Right hindlimb (tissue), 1 donor: ENCODE measurements at regions not wholly inside any gene's neighbourhood (a gene's known extent, or its start where the extent isn't known, plus 50 kb on each side); places are given as distances from the start of the nearest gene placed in this dataset.

Source experiments
- DNase-seq: peaks from one replicate; pipeline ENCODE4 v3.0.0-alpha.2; 2018

- DNase-seq, result no peak
These were observed 266.8 kb downstream of the ABHD5 start for GRCh38 chr3:43957553-43957952.

- no peak for DNase-seq
These were observed 267.4 kb downstream of the ABHD5 start for GRCh38 chr3:43958005-43958770.

GRCh38 chr3:43958973-43959372, 268.2 kb downstream of the ABHD5 start:
- DNase-seq, result no peak

DNA sequence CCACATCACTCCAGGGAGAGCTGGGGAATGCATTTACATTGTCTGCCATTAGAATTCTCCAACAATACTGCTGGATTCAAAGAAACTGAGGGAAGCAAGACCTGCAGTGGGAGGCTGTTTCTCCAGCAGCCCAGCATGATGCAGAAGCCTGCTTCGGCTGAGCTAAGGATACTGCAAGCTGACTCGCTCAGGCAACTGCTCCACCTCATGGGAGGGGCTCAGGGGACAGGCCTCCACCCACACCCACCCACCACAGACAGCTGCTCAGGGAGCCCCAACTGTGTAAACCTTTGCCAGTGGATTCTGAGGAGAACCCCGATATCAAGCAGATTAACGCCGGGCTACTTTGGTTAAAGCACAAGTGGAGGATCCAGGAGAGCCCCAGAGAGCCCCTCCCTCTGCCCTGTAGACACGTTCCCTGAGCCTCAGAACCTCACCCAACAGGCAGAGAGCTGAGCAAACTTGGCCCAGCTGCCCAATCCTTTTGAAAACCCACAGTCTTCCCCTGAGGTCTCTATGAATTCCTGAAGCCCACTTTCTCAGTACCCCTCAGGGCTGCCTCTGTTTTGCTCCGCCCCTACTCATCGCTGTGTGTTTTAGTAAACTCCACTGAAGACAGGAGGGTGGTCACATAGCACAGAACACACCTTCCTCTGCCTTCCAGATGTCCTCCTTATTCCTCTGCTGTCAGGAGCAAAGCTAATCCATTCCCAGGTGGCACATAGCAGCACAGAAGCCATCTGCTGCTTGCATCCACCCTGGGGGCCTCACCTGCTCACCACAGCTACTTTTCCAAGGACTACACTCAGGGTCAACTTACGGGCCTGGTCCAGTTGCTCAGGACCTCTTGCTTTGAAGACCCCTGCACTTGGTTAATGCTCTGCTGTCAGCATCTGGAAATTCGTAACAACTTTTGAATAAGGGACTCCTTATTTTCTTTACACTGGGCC, 269.0 kb downstream of the ABHD5 start:
- DNase-seq, result no peak

- no peak for DNase-seq
These were observed 269.7 kb downstream of the ABHD5 start for GRCh38 chr3:43960448-43960840.

DNA sequence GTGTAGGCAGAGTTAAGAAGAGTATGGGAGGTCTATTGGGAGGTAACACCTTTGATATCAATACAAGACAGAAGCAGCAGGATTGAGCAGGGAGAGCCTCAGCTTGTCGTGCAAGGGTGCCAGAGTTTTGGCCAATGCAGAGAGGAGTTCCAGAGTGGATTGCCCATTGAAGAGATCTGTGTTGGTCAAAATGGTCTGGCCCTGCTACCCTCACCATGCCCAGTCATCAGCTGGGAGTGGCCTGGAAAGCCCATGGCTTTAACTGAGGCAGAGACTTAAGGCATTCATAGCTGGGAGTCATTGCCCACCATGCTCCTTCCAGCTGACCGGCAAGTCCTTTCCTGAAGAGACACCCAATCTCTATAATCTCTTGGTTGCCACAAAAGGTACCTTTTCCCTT, 271.3 kb downstream of the ABHD5 start:
- no peak for DNase-seq

DNA sequence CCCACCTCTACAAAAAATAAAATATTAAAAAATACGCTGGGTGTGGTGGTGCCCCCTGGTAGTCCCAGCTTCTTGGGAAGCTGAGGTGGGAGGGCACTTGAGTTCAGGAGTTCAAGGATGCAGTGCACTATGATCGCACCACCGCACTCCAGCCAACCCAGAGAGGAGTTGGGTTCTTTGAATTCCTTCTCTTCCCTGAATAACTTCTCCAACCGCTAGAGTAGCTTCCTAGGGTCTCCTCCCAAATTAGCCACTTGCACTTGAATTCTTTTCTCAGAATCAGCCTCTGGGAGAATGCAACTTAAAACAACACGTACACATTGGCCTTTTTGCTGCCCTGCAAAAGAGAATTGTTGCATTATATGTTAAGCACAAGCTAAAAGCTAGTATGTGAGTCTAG, 272.5 kb downstream of the ABHD5 start:
- DNase-seq, result no peak

- no peak for DNase-seq
These were observed 273.9 kb downstream of the ABHD5 start for GRCh38 chr3:43964640-43965039.

DNA sequence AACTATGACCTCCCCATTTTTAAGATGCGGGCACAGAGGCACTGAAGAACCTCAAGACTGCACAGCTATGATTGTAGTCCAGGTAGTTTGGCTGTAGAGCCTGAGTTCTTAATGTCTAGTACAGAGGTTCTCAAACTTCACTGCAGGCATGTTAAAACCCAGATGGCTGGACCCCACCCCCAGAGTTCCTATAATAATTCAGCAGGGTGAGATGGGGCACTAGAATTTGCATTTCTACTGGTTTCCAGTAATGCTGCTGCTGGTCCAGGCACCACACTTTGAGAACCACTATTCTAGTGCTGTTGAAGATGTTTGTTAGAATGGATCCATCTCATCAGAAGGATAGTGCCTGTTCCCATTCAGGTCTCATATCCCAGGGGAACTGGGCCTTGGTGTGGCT, 274.9 kb downstream of the ABHD5 start:
- DNase-seq, result no peak

DNA sequence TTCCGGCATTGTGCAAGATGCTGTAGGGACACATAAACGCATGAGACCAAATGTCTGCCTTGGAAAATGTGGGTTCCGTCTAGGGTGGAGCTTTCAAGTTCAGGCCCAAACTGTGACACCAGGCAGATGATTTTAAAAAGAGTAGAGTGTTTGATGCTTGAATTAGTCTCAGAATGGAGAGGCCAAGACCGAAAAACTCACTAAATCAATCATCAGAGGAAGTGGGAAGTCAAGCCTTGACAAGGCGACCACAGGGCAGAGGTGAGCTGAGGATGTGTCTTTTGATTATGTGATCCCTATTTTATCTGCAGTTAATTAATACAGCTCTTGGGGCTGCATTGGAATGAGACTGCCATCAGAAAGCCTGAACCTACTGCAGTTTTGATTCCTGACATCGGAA, 275.4 kb downstream of the ABHD5 start:
- DNase-seq, result no peak

GRCh38 chr3:43966530-43966929, 275.2 kb upstream of the TOPAZ1 start:
- no peak for DNase-seq

- DNase-seq, result no peak
These were observed 273.2 kb upstream of the TOPAZ1 start for GRCh38 chr3:43968465-43968864.

GRCh38 chr3:43969944-43970343, 271.7 kb upstream of the TOPAZ1 start:
- no peak for DNase-seq

GRCh38 chr3:43970351-43970750, 271.3 kb upstream of the TOPAZ1 start:
- DNase-seq, result no peak

- no peak for DNase-seq
These were observed 270.8 kb upstream of the TOPAZ1 start for GRCh38 chr3:43970920-43971319.

- DNase-seq, result no peak
These were observed 270.2 kb upstream of the TOPAZ1 start for GRCh38 chr3:43971486-43971885.

DNA sequence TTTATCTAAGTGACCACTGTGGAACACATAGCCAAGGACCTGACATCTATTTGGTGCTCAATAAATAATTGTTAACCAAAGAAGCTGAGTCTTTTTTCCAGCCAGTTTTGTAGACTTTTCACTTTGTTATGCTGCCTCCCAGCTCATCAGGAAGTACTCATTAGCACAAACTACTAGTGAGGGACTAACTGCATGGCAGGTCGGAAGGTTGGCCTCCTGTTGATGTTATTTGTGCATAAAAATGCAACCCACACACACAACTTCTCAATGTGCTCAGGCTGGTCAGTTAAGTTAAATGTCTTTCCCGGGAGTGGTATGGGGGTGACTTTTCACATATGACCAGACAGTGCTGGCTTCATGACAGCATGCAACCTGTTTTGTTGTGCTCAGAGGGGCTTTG, 263.0 kb upstream of the TOPAZ1 start:
- no peak for DNase-seq

DNA sequence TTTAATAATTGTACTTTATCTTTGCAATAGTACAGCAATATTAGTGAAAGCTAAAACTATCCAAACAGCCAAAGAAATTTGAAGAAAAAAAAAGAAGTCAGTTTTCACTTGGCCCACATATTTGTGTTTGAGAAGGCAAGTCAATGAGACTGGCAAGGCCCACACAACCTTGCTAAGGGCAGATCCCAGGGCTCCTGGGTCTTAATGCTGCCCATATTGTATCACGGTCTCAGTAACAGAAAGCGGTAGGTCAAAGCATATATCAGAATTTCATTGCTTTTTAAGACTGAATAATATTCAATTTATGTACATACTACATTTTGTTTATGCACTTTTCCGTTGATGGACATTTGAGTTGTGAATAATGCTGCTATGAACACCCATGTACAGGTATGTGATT, 262.0 kb upstream of the TOPAZ1 start:
- DNase-seq, result no peak

- no peak for DNase-seq
These were observed 246.8 kb upstream of the TOPAZ1 start for GRCh38 chr3:43994657-43995546.

DNA sequence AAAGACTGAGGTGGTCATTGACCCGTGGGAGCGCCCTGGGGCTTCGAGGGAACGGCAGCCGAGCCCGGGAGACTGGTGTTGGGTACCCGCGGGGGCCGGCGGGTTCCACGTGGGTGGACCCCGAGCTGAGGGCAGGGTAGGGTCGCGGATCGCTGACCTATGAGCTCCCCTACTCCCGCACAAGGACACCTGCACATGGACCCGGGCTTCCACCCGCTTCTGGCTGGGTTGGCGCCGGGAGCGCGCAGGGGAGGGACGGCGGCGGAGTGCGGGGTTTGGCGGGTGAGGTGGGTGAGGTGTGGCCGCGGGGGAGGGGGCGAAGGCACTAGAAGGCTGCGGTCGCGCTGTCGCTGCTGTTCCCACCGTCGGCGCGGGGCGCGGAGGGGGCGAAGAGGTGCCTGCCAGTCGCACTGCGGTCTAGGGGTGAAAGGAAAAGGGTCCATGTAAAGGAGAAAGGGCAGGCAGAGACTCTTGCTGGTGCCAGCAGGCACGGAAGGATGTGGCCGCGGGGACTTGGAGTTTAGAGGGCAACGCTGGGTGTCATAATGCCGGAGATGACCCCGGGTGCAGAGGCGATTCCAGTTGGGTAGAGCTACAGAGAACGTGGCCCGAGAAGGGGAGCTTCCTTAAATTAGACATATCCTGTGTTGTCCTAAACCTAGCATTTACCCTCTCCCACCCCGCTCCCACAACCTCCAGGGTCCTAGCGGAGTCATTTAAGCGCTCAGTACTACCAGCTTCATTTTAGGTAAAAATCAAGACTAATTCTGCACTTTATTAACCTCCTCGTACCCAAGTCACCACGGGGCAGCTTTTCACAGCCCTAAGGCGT, 245.9 kb upstream of the TOPAZ1 start:
- no peak for DNase-seq

- DNase-seq, result no peak
These were observed 245.0 kb upstream of the TOPAZ1 start for GRCh38 chr3:43996379-43997301.
